SHP77 (cell line): ENCODE measurements at regions not wholly inside any gene's neighbourhood (a gene's known extent, or its start where the extent isn't known, plus 50 kb on each side); places are given as distances from the start of the nearest gene placed in this dataset.

Experiments used
- DNase-seq, 2 experiments: peaks; one replicate each; lab custom pipeline; 2025; lab: John Stamatoyannopoulos, UW

DNA sequence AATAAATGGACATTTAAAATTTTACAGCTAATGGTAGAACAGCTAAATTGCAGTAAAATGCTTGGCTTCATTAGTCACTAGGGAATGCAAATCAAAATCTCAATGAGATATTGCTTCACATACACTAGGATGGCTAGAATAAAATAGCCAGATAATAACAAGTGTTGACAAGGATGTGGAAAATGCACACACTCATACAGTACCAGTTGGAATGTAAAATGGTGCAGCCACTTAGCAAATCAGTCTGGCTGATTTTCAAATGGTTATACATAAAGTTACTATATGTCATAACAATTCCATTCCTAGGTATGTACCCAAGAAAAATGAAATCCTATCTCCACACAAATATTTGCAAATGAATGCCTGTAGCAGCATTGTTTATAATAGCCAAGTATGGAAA lies 452.1 kb downstream of the HDGFL1 start:
- no peak for DNase-seq

DNA sequence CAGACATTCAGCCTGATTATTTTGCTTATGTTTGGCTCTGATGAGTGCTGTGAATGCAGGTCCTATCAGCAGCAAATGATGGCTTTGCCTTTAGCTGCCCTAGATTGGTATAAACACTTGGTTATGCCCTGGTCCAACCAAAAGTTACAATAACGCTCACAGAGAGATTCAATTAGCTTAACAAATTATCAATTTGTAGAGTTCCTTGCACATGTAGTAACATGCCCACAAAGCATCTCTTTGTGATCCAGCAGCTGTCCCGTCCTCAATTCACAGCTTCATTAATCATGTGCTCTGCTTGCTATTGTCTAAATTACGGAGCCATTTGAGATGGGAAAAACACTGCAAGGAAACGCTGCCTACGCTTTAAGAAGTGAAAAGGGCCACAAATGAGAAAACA lies 457.9 kb downstream of the HDGFL1 start:
- DNase-seq = peak; percentile 12 to 23

DNA sequence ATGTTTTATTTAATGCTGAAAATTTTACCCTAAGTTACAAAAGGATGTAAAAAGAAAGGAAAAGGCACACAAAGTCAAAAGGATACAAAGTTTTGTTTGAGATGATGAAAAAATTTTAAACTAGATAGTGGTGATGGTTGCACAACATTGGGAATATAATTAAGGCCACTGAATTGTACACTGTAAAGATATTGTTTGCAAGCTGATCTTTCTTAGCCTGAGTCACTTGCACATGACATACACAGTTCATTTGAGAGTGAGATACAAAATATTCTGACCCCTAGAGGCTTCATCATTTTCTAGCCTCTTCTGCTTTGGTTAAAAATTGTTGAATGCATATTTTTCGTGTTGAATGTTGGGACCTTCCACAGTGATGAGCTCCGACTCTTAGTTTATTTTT lies 462.6 kb downstream of the HDGFL1 start:
- DNase-seq = no peak

DNA sequence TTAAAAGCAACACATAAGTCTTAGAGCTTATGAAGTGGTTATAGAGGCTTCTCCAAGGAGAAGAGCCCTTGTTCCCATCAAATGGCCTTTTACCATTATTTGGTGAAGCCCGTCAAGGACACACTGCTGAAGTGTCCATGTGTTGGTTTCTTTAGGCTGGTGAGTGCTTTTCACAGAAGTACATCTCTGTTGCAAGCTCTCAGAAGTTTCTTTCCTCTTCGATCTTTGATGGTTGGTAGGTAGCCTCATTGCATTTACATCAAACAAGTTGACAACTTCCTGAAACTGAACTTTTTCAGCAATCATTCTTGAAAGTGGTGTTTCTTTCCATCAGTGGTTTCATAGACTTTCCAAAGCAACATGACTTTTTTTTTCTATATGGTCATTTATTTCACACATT lies 465.6 kb downstream of the HDGFL1 start:
- no peak for DNase-seq

DNA sequence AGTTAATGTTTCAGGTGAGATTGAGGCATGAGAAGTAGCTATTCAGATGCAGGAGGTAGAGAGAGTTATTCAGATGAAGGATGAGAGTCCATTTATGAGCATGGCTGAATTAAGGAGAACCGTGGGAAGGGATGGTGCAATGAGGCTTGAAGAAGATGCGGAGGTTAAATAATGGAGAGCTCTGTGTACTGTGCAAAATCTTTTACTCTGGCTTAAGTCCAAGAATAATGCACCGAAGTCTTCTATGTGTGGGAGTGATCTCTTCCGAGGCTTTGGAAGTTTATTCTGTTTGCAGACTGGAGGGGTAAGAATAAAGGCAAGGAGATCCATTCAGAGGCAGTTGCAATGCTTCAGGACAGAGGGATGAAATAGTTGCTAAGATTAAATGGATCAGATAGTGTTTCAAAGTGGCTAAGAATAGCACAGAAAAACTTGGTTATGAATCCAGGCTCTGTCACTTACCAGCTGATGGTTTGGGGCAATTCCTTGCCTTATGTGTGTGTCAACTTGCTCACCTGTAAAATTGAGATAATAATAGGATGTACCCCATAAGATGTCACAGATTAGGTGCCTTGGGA lies 467.1 kb downstream of the HDGFL1 start:
- no peak for DNase-seq

DNA sequence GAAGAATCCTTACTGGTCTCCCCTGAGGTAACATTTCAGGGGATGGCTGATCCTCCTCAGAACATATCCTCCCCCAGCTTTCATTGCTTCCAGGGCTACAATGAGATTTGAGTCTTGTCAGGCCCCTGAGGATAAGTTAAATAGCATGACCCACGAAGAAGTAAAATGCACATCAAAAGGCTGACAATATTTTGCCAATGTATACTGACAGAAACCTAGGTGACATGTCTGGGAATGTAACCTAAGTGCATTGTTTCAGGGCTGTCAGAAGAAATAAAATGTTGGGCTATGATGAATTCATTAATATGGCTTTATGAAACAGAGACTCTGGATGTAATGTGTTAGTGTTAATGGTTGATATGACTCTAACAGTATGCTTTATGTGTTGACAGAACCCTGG lies 471.5 kb downstream of the HDGFL1 start:
- DNase-seq = no peak

DNA sequence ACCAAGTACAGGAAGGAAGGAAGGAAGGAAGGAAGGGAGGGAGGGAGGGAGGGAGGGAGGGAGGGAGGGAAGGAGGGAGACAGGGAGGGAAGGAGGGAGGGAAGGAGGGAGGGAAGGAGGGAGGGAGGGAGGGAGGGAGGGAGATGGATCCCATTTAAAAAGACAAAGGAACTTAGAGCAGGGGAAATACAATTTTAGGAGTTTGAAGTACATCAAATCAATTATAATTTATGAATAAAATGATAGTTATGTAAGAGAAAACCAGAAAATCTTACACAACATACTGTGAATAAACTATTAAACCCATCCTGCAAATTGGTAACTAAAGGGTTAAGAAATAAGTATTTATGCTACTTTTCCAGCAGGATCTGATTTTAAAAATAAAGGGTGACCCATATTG lies 475.9 kb downstream of the HDGFL1 start:
- no peak for DNase-seq

DNA sequence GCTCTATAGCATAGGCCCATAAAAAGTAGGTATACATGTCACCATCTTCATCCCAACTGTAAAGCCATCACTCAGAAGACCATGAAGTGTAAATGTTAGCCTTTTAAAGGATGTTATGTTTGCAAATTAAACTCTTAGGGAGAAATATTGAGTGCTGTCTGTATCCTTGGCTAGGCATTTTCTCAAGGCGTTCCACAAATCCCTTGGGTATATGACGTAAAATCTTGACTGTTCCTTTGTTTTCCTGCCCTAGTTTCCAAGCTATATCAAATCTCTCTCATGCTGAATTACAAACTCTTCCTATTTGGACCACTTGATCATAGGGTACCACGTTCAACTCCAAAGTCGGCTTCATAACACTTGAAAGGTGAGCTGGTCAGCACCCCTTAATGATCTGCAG lies 486.2 kb downstream of the HDGFL1 start:
- DNase-seq = no peak

DNA sequence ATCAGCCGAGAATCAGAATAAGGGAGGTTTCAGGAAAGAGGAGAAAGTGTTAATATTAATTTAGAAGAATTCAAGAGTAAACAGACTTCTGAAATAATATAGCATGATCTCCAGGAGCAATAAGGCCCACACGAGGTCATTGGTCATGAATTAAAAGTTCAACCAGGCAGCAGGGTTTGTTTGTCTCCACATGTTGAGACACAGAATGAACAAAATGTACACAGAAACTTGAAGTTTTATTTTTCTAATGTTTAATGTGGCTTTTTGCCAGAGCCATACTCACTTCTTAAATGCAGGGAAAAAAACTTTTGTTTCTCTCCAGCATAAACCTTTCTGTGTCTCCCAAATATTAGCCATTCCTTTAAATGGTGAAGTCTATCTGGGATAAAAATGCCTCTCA lies 504.5 kb downstream of the HDGFL1 start:
- no peak for DNase-seq

DNA sequence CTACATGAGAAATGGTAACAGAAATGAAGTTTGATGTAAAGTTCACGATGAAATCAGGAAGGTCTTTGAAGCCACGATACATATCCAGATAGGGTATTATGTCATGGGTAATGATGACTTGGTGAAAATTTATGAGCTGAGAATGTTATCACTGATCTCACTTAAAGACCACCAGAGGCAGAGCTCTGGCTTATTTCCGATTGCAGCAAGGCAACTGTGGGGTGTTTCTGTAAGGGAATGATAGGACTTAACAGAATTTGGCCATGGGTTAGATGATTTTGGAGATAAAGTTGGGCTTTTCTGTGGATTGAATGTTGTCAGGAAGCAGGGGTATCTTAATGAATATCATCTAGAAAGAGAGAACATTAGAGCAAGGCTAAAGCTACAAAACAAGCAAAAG lies 508.4 kb downstream of the HDGFL1 start:
- DNase-seq = no peak

DNA sequence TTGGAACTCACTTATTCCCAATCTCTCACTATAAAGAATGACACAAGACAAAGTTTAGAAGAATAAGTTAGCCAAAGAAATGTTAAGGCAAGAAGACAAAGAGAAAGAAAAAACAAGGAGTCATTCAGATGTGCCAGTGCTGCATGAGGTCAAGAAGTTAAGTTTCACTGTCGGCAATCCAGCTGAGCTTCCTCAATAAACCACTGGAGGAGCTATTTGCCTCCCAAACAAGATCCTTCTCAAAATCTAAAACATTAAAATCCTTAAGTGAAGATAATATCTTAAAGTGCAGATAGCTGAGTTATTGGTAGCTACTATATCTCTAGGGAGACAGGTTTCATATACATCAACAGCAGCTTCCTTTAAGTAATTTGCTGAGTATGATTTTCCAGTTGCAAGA lies 512.3 kb downstream of the HDGFL1 start:
- DNase-seq = no peak

DNA sequence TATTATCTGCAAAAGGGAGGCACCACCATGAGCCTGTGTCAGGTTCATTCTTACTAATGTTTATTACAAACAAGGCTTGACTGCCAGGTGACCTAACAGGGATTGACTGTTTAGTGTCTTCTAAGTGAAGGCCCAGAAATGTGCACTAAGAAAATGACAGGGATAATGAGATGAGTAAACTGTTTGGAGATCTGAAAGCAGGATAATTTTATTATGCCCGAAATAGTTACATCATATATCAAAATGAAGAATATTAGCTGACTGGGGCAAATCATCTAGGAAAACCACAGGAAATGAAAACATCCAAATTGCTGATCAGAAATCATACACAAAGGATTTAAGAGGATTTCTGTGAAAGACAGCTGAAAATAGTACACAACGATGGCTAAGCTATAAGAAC lies 516.7 kb downstream of the HDGFL1 start:
- DNase-seq = no peak

DNA sequence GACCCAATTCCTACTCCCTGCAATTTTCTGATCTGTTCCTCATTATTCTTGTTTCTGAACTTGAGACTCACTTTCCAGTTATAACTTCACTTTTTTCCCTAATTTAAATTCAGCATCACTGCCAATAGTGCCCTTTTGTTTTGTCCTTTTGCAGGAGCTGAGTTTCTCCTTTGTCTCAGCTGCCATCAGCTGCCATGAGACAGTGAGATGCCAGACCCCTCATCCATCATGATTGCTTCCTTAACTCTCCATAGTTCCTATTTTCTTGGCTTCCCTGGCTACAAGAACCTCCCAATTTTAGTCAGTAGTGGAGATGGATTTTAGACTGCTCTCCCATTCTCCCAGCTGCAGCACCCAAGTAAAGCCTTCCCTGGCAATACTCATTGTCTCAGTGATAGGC lies 518.1 kb downstream of the HDGFL1 start:
- DNase-seq = no peak

DNA sequence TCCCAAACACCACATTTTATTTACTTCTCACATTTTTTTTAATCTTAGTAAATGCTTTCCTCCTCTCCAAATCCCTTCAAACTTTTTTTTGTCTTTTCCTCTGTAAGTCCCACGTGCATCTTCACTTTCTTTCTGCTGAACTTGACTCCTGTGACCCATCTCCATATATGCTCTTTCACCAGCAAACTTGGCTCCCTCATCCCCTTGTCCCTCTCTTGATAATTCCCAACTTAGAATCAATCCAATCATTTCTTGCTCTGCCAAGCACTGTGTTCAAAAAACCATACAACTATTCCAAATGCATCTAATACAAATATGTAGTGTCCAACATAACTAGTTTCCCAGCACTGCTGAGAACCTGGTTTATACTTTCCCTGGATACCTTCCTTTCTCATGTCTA lies 519.4 kb downstream of the HDGFL1 start:
- DNase-seq = no peak

DNA sequence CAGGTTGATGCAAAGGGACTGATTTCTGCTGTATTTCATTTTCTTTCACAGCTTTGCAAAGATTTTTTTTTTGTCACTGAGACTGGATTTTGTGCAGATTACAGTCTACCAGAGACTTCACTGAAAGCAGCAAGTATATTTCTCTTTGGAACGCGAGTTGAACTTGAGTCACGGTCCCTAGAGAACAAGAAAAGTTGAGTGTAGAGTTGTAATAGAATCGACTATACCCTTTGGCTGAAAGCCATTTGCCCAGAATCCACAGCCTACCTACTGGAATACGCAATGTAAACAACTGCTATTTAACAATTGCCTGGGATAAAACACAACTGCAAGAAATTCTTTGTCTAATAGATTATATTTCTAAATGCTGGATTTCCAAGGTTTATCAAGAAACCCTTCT lies 520.6 kb downstream of the HDGFL1 start:
- no peak for DNase-seq

DNA sequence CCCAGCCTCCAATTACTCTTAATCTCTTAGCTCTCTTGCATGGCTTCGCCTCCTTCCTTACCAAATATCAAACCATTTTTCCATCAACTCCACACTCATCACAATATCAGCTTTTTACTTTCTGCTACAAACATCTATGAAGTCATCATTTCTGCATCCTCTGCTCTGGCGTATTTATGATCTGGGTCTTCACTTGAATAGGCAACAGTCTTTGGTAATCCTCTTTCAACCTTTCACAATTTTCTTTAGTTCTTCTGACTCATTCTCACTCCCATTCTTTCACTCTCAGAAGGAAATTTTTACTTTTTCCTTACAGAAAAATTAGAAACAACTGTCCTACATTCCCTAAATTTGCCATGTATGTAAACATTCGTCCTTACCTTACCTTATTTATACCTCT lies 522.4 kb downstream of the HDGFL1 start:
- no peak for DNase-seq

DNA sequence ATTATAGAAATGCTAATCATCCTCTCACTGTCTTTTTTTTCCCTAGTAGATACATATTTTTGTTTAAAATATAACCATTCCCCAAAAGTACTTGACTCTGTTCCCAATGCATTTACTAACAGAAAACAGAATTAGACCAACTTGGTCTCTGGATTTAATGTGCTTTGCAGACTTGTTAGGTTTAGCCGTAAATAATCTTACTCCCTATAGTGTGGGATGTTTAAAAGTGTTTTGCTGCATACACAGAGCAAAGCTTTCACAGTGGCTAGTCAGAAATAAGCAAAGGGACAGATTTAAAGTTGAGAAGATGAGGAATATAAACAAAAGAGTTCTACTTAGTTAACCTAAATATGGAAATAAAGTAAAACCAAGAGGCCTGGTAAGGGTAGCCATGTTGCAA lies 527.5 kb downstream of the HDGFL1 start:
- no peak for DNase-seq

DNA sequence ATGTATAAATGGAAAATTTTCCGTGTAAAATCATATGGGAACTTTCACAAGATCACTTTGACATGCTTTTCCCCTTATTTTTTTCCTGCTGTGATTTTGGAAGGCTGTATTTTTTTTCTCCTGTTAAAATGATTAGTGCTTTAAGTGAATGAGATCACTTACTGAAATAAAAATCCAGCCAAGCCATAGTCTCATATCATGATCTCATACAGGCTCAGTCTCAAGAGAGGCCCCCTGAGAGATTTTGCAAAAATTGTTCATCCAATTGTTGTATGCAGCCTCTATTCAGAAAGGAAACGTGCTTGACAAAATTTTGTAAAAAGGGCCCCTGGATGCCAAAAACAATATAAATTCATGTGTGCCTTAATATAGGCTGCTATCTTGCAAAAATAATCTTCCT lies 528.2 kb downstream of the HDGFL1 start:
- no peak for DNase-seq

DNA sequence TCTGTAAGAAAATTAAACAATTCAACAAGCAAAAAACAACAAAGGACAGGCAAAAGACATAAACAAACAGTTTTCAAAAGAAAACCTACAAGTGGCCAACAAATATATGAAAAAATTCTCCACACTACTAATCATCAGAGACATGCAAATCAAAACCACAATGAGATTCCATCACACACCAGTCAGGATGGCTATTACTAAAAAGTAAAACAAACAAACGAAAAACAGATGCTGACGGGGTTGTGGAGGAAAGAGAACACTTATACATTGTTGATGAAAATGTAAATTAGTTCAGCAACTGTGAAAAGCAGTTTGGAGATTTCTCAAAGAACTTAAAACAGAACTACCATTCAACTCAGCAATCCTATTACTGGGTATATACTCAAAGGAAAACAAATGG lies 537.6 kb downstream of the HDGFL1 start:
- no peak for DNase-seq

DNA sequence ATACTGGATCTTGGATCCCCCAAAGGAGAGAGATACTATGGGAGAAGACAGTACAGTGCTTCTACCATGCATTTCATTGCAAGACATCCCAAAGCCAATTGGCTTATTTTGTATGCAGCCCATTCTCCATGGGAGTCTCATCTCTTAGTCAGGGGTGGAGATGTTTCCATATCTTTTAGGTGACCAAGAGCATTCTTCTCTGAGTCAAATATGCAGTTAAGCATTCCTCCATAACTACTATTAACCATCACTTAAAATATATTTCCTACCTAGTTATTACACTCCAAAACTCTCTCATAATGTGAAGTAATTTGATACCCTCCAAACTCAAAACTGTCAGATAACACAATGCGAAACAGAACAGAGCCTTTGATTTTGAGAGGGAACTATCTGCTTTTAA lies 542.6 kb downstream of the HDGFL1 start:
- DNase-seq = no peak

DNA sequence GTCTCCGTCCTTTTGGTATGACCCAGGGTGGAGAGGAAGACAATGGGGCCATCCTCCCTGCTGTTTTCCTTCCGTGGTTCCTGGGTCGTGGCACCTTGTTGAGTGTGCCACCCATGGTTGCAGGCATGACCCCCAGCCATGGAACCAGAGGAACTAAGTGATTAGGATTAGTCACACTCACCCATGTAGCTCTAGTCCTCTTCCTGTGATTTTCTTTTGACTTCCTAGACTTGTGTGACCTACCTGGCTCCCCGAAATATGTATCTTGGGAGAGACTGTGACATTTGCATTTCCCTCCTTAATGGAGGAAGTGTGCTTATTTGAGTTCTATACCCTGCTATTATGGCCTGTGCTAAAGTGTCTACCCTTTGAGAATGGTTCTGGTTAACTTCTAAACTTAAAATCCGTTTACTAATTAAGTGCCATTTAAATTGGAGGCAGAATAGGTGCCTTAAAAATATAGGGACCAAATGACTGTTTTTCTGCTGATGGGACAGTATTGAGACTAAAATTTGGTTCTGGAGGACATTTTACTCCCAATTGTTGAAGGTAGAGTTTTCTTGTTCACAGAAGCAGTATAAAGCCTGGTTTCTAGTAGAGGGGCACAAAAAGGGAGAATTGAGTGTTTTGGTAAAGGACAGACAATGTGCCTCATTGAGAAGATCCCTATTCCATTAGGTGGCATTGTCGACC lies 545.6 kb downstream of the HDGFL1 start:
- DNase-seq = no peak

DNA sequence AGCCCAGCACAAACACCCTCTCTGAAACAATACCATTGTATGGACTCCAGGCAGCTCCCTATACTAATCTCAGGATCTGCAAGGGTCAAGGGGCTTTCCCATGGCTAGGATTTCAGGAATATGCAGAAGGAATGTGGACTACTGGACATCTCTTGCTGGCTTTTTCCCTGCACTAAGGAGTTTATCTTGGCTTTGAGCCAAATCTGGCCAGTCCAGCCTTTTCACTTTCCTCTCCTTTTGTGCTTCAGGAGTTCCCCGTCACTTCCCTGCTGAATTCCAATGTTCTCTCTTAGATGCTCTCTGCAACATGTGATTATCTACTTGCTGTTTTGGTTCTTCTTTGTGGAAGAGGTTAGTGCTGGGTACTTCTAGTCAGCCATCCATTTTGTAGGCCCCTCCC lies 568.2 kb downstream of the HDGFL1 start:
- DNase-seq = no peak

DNA sequence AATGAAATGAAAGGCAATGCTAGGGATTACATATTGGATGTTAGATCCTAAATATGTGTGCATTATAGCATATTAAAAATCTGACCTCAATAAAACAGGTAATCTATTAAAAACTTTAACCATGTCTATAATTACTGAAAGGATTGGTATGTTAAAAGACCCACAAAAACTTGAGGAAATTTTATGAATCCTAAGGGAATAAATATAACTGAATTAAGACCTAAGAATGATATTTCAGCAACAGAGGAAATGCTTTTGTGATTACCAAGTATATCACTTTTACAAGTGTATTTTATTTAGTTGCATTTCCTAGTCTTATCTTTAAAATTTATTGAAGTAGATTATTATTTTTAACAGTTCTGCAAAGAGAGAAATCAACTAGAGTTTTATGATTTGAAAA lies 571.5 kb downstream of the HDGFL1 start:
- no peak for DNase-seq

DNA sequence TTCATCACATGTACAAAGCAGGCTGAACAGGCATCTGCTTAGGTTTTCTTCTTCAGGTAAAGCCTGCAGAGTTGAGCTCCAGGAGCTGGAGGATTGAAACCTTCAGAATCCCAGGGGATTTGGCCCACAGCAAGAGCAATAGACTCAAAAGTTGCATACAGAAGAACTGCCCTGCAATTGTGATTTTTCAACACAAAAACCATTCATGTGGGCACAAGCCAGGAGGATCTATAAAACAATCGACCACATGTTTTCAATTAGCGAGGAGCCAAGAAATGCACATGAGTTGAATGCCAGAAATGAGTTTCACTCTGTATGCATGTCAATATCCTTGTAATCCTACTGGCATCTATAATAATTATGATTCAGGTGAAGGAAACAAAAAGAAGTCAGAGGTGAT lies 576.4 kb downstream of the HDGFL1 start:
- DNase-seq = no peak
